ENCODE measurements at regions not wholly inside any gene's neighbourhood (a gene's known extent, or its start where the extent isn't known, plus 50 kb on each side); places are given as distances from the start of the nearest gene placed in this dataset.

DNA sequence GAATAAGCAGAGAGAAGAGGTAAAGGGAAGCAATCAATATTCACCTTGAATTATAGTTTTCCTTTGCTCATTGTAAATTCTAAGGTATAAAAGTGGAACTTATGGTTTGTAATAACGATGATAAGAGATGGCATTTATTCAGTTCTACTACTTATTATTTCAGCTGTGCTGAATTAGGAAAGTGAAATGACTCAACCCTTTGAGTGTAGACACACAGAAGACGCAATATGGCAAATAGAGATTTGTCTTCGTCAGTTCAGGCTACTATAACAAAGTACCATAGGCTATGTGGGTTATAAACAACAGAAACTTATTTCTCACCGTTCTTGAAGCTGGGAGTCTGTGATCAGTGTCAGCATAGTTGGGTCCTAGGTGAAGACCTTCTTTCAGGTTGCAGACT is 713.0 kb upstream of the PCDH9 start (continued):
- TF ChIP-seq TEAD4 (IDR thresholded peaks at IDR 0.05; ENCODE audit: low read depth, low read length) (no peak), SIX5 (IDR thresholded peaks at IDR 0.05; ENCODE audit: low read depth, low read length) (no peak), CEBPB (IDR thresholded peaks at IDR 0.05; ENCODE audit: low read depth, low read length) (no peak), CBX5 (IDR thresholded peaks at IDR 0.05; ENCODE audit: low read depth, low read length) (no peak)

Measured in H1 (cell line).